Tibial artery (tissue), 4 donors: ENCODE measurements at regions not wholly inside any gene's neighbourhood (a gene's known extent, or its start where the extent isn't known, plus 50 kb on each side); places are given as distances from the start of the nearest gene placed in this dataset.

Experiments used
- DNase-seq, 2 donors: peaks; one replicate each; pipeline ENCODE4 v3.0.0-alpha.2; 2019
- H3K27ac ChIP-seq, 2 donors: fragments of 200-600 bp; sonication (generic) in 1 of 2; 1 replicate in 1 of 2; 2 replicates in 1 of 2; pipeline ENCODE4 v1.5.1; 2018 to 2019; ENCODE audit warnings: mild to moderate bottlenecking in 1 of 2
- H3K27me3 ChIP-seq, 2 donors: fragments of 200-600 bp; sonication (generic) in 1 of 2; one replicate each; pipeline versions ENCODE4 v1.5.1 to v1.6.0; 2016 to 2019
- H3K36me3 ChIP-seq, 3 donors: fragments of 200-600 bp; sonication (generic) in 2 of 3; one replicate each; pipeline ENCODE4 v1.5.1; 2016 to 2019; ENCODE audit warnings: mild to moderate bottlenecking in 2 of 3
- H3K4me1 ChIP-seq, 4 donors: fragments of 200-600 bp; sonication (generic) in 2 of 4; 1 replicate in 3 of 4; 2 replicates in 1 of 4; pipeline ENCODE4 v1.5.1; 2016 to 2019
- H3K4me3 ChIP-seq, 2 donors: fragments of 200-600 bp; sonication (generic) in 1 of 2; 1 replicate in 1 of 2; 2 replicates in 1 of 2; pipeline ENCODE4 v1.5.1; 2018 to 2019; ENCODE audit warnings: mild to moderate bottlenecking in 2 of 2
- H3K9me3 ChIP-seq, 3 donors: fragments of 200-600 bp; sonication (generic) in 1 of 3; one replicate each; pipeline ENCODE4 v1.5.1; 2016 to 2019
- CTCF ChIP-seq, 2 experiments: fragments of 200-600 bp in 1 of 2; fragments of 450-650 bp in 1 of 2; IDR thresholded peaks; one replicate each; pipeline ENCODE4 v1.5.1; 2017 to 2019; ENCODE audit warnings: antibody characterized with exemption in 2 of 2, mild to moderate bottlenecking in 1 of 2, moderate library complexity in 1 of 2
- intact Hi-C: fragments of 100-400 bp; cut with DNase I; formaldehyde crosslinking; loops from one replicate; pipeline ENCODE4 v1.15.0; 2023; ENCODE audit warnings: low total_unique reads

GRCh38 chr13:33366469-33367062, 81.0 kb upstream of the STARD13 start:
- TF ChIP-seq CTCF (IDR thresholded peaks at IDR 0.05), result no peak
- no peak for DNase-seq
- Histone ChIP-seq H3K4me1 (no peaks in the 10 kb centered on the region), H3K27me3 (no peaks in the 10 kb centered on the region), H3K9me3 (no peaks in the 10 kb centered on the region), H3K27ac (no peak overlapping the region), H3K4me3 (no peak overlapping the region), H3K36me3 (no peaks in the 10 kb centered on the region)
- intact Hi-C loops, result no loop called here

- intact Hi-C loops, result no loop called here
- Histone ChIP-seq H3K9me3 (no peaks in the 10 kb centered on the region), H3K4me3 (no peak overlapping the region), H3K27ac (no peak overlapping the region), H3K27me3 (no peaks in the 10 kb centered on the region), H3K4me1 (no peaks in the 10 kb centered on the region), H3K36me3 (no peaks in the 10 kb centered on the region)
- no peak for TF ChIP-seq CTCF (IDR thresholded peaks at IDR 0.05)
- DNase-seq, result no peak
Measured at GRCh38 chr13:33367171-33367895, 81.8 kb upstream of the STARD13 start.

- intact Hi-C loops, result no loop called here
- TF ChIP-seq CTCF (IDR thresholded peaks at IDR 0.05), result no peak
- no peak overlapping the region for H3K27ac ChIP-seq
Measured at GRCh38 chr13:33367926-33368325, 82.4 kb upstream of the STARD13 start.

GRCh38 chr13:33369073-33369472, 83.5 kb upstream of the STARD13 start:
- Histone ChIP-seq H3K36me3 (no peaks in the 10 kb centered on the region), H3K9me3 (no peaks in the 10 kb centered on the region), H3K4me3 (no peak overlapping the region), H3K4me1 (no peaks in the 10 kb centered on the region), H3K27me3 (no peaks in the 10 kb centered on the region), H3K27ac (no peak overlapping the region)
- no peak for TF ChIP-seq CTCF (IDR thresholded peaks at IDR 0.05)
- DNase-seq, result no peak
- intact Hi-C loops, result no loop called here

More at GRCh38 chr13:33367926-33368325, 82.4 kb upstream of the STARD13 start:
- Histone ChIP-seq H3K27me3 (no peaks in the 10 kb centered on the region), H3K9me3 (no peaks in the 10 kb centered on the region), H3K4me3 (no peak overlapping the region), H3K4me1 (no peaks in the 10 kb centered on the region), H3K36me3 (no peaks in the 10 kb centered on the region)
- no peak for DNase-seq

- Histone ChIP-seq H3K4me1 (no peaks in the 10 kb centered on the region), H3K27ac (no peak overlapping the region), H3K9me3 (no peaks in the 10 kb centered on the region), H3K27me3 (no peaks in the 10 kb centered on the region), H3K36me3 (no peaks in the 10 kb centered on the region), H3K4me3 (no peak overlapping the region)
- DNase-seq, result no peak
- intact Hi-C loops, result no loop called here
- TF ChIP-seq CTCF (IDR thresholded peaks at IDR 0.05), result no peak
Measured at GRCh38 chr13:33372251-33372919, 86.8 kb upstream of the STARD13 start.
